ENCODE measurements at regions not wholly inside any gene's neighbourhood (a gene's known extent, or its start where the extent isn't known, plus 50 kb on each side); places are given as distances from the start of the nearest gene placed in this dataset.

DNA sequence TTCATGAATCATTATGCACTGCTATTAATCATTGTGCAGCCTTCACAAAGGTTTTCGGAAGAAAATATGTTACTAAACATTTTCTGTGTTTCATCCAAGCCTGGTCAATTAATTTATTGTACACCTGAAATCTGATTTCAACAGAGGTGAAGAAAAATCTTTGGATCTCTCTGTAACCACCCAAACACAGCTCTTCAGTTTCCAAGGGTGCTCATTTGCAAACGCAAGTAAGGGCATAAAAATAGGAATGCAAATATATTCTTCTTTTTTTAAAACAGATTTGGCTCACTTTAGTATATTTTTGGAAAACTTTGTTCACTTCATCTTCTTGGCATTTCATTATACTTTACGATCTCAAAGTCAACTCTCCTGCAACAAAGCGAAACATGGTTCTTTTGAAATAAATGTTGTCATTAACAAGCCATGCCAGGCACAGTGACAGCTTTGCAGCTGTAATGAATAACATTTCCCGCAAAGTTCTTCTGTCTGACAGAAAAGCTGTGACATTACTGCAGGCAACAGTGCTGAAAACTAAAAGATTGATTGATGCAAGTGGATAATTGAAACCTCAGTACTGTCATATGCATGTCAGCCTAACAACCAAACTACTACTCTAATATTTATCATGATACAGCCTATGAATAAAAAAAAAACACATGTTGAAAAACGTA, 348.3 kb downstream of the FRK start:
- Histone ChIP-seq H2AFZ (ENCODE audit: low read depth, low read length) (no peak overlapping the region), H3K4me1 (ENCODE audit: control insufficient read depth, extremely low read depth, insufficient read depth, low read length) (no peaks in the 10 kb centered on the region), H3K4me2 (ENCODE audit: insufficient read depth, low read length) (no peak overlapping the region), H3K9me3 (replicated peaks; ENCODE audit: control insufficient read depth, insufficient read depth, low read length) (peaks cover 3% of the 10 kb centered on the region), H4K20me1 (replicated peaks; ENCODE audit: control insufficient read depth, extremely low read depth, insufficient read depth, low read length) (no peaks in the 10 kb centered on the region), H3K27ac (ENCODE audit: insufficient read depth, low read depth, low read length) (no peak overlapping the region), H3K9me1 (replicated peaks; ENCODE audit: control insufficient read depth, extremely low read depth, insufficient read depth, low read length) (no peaks in the 10 kb centered on the region), H3K9ac (replicated peaks; ENCODE audit: extremely low read depth, insufficient read depth, low read length) (no peak overlapping the region), H3K79me2 (ENCODE audit: control insufficient read depth, insufficient read depth, low read length) (no peaks in the 10 kb centered on the region), H3K4me3 (replicated peaks in 1 of 3; ENCODE audit: insufficient read depth in 1 of 3, low read depth in 1 of 3, low read length in 3 of 3) (no peak overlapping the region), H3K27me3 (ENCODE audit: control insufficient read depth in 2 of 2, insufficient read depth in 2 of 2, low read length in 2 of 2) (no peaks in the 10 kb centered on the region), H3K36me3 (ENCODE audit: control insufficient read depth in 2 of 2, extremely low read depth in 1 of 2, insufficient read depth in 2 of 2, low read length in 2 of 2) (no peaks in the 10 kb centered on the region)
- POLR2A ChIA-PET = no interaction called here
- CTCF ChIA-PET = no interaction called here
- BruUV-seq (replicated peaks) = no TSS peak
- dilution Hi-C loops (cut with MboI; ENCODE audit: extremely low pct_ligation_motif_present, low sequenced_read_pairs) = no loop called here
- intact Hi-C loops (cut with micrococcal nuclease) = no loop called here
- DNase-seq (ENCODE audit: low read depth, low spot score) = no peak
- no peak for FAIRE-seq
- no peak for TF ChIP-seq EZH2 (IDR thresholded peaks at IDR 0.05; ENCODE audit: borderline replicate concordance, low read depth, low read length, severe bottlenecking)
- TF ChIP-seq POLR2AphosphoS5 (IDR thresholded peaks at IDR 0.05; ENCODE audit: insufficient read depth, low read depth, low read length) = no peak
- no peak for TF ChIP-seq FOS (IDR thresholded peaks at IDR 0.05; ENCODE audit: borderline replicate concordance, insufficient read depth, low read length)
- TF ChIP-seq CTCF (IDR thresholded peaks at IDR 0.05; ENCODE audit: extremely low read depth in 1 of 2, insufficient read depth in 1 of 2, low read depth in 1 of 2, low read length in 2 of 2) = no peak

DNA sequence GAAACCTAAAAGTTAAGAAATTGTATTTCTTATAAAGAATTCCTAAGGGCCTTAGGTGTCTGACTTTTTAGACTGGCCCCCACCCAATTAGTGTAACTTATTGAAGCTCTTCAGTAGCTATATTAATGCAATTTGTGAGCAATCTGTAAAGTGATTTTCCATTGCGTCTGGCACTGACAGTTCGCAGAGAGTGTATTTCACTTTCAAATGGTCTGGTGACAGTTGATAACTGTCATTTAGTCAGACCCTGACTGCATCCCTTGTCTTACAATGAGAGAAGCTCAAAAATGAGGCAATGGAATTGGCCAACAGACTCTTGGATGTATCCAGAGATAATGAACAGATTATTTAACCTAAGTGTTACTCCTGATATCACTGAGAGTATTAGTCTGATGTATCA, 351.8 kb downstream of the FRK start:
- Histone ChIP-seq H4K20me1 (replicated peaks; ENCODE audit: control insufficient read depth, extremely low read depth, insufficient read depth, low read length) (no peaks in the 10 kb centered on the region), H3K36me3 (ENCODE audit: control insufficient read depth in 2 of 2, extremely low read depth in 1 of 2, insufficient read depth in 2 of 2, low read length in 2 of 2) (no peaks in the 10 kb centered on the region), H3K9ac (replicated peaks; ENCODE audit: extremely low read depth, insufficient read depth, low read length) (no peak overlapping the region), H3K4me1 (ENCODE audit: control insufficient read depth, extremely low read depth, insufficient read depth, low read length) (no peaks in the 10 kb centered on the region), H3K27ac (ENCODE audit: insufficient read depth, low read depth, low read length) (no peak overlapping the region), H3K9me1 (replicated peaks; ENCODE audit: control insufficient read depth, extremely low read depth, insufficient read depth, low read length) (no peaks in the 10 kb centered on the region), H3K27me3 (ENCODE audit: control insufficient read depth in 2 of 2, insufficient read depth in 2 of 2, low read length in 2 of 2) (no peaks in the 10 kb centered on the region), H2AFZ (ENCODE audit: low read depth, low read length) (no peak overlapping the region), H3K79me2 (ENCODE audit: control insufficient read depth, insufficient read depth, low read length) (no peaks in the 10 kb centered on the region), H3K4me2 (ENCODE audit: insufficient read depth, low read length) (no peak overlapping the region), H3K4me3 (replicated peaks in 1 of 3; ENCODE audit: insufficient read depth in 1 of 3, low read depth in 1 of 3, low read length in 3 of 3) (no peak overlapping the region), H3K9me3 (replicated peaks; ENCODE audit: control insufficient read depth, insufficient read depth, low read length) (peaks cover 4% of the 10 kb centered on the region)
- no peak for TF ChIP-seq JUN (IDR thresholded peaks at IDR 0.05; ENCODE audit: borderline replicate concordance, insufficient read depth, insufficient read length, low read depth)
- TF ChIP-seq, protein P1, sequence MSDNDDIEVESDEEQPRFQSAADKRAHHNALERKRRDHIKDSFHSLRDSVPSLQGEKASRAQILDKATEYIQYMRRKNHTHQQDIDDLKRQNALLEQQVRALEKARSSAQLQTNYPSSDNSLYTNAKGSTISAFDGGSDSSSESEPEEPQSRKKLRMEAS (IDR thresholded peaks at IDR 0.05; ENCODE audit: insufficient read depth, insufficient read length) = no peak
- no peak for TF ChIP-seq POLR2AphosphoS5 (IDR thresholded peaks at IDR 0.05; ENCODE audit: insufficient read depth, low read depth, low read length)
- TF ChIP-seq MYC (IDR thresholded peaks at IDR 0.05; ENCODE audit: low read depth, low read length) = no peak
- TF ChIP-seq CTCF (IDR thresholded peaks at IDR 0.05; ENCODE audit: extremely low read depth in 1 of 2, insufficient read depth in 1 of 2, low read depth in 1 of 2, low read length in 2 of 2) = no peak
- TF ChIP-seq GATA2 (IDR thresholded peaks at IDR 0.05; ENCODE audit: insufficient read depth, insufficient read length, low read depth, low read length) = no peak
- no peak for TF ChIP-seq EZH2 (IDR thresholded peaks at IDR 0.05; ENCODE audit: borderline replicate concordance, low read depth, low read length, severe bottlenecking)
- no peak for TF ChIP-seq FOS (IDR thresholded peaks at IDR 0.05; ENCODE audit: borderline replicate concordance, insufficient read depth, low read length)
- TF ChIP-seq POLR2A (IDR thresholded peaks at IDR 0.05; ENCODE audit: low read depth, low read length) = no peak
- DNase-seq (ENCODE audit: low read depth, low spot score) (no peak), FAIRE-seq (no peak)
- ChIA-PET CTCF (interaction anchor here (0.7 kb wide), 1 partner anchor 17 kb away, joined by 3 read pairs; no protein-coding TSS in a partner anchor), POLR2A (no interaction called here)
- dilution Hi-C loops (cut with MboI; ENCODE audit: extremely low pct_ligation_motif_present, low sequenced_read_pairs) = no loop called here
- BruUV-seq (replicated peaks) = no TSS peak
- intact Hi-C loops (cut with micrococcal nuclease) = no loop called here
